ENCODE measurements at regions not wholly inside any gene's neighbourhood (a gene's known extent, or its start where the extent isn't known, plus 50 kb on each side); places are given as distances from the start of the nearest gene placed in this dataset.
A peak's percentile ranks its signal among the peaks of the same experiment; 100 is the strongest.
"Not testable (repeated sequence)": the region's sequence is repeated elsewhere in the genome, so short reads cannot be mapped to it uniquely, and the experiment has no call there.

GRCh38 chr12:46670636-46671035, 155.2 kb downstream of the SLC38A4 start:
- no peak for DNase-seq (ENCODE audit: low spot score)

GRCh38 chr12:46669720-46670119, 156.1 kb downstream of the SLC38A4 start:
- DNase-seq (ENCODE audit: low spot score), result no peak

- no peak for DNase-seq (ENCODE audit: low spot score)
These were observed 158.2 kb downstream of the SLC38A4 start for GRCh38 chr12:46667551-46667950.

- DNase-seq (ENCODE audit: low spot score), result peak; percentile 81
These were observed 161.0 kb downstream of the SLC38A4 start for GRCh38 chr12:46664761-46665287.

GRCh38 chr12:46663318-46663717, 162.5 kb downstream of the SLC38A4 start:
- DNase-seq (ENCODE audit: low spot score), result no peak

- peak; percentile 80 for DNase-seq (ENCODE audit: low spot score)
These were observed 164.5 kb downstream of the SLC38A4 start for GRCh38 chr12:46661110-46661845.

- DNase-seq (ENCODE audit: low spot score), result no peak
These were observed 165.1 kb downstream of the SLC38A4 start for GRCh38 chr12:46660719-46661109.

GRCh38 chr12:46660276-46660675, 165.5 kb downstream of the SLC38A4 start:
- no peak for DNase-seq (ENCODE audit: low spot score)

- no peak for DNase-seq (ENCODE audit: low spot score)
These were observed 166.0 kb downstream of the SLC38A4 start for GRCh38 chr12:46659824-46660223.

GRCh38 chr12:46659032-46659650, 166.7 kb downstream of the SLC38A4 start:
- DNase-seq (ENCODE audit: low spot score), result no peak

GRCh38 chr12:46657453-46658411, 168.1 kb downstream of the SLC38A4 start:
- DNase-seq (ENCODE audit: low spot score), result no peak

- not testable (repeated sequence) for DNase-seq (ENCODE audit: low spot score)
These were observed 169.8 kb downstream of the SLC38A4 start for GRCh38 chr12:46655984-46656383.

GRCh38 chr12:46653311-46653710, 172.5 kb downstream of the SLC38A4 start:
- DNase-seq (ENCODE audit: low spot score), result no peak

GRCh38 chr12:46652692-46653091, 173.1 kb downstream of the SLC38A4 start:
- DNase-seq (ENCODE audit: low spot score), result no peak

GRCh38 chr12:46650688-46651087, 175.1 kb downstream of the SLC38A4 start:
- DNase-seq (ENCODE audit: low spot score), result no peak

- DNase-seq (ENCODE audit: low spot score), result no peak
These were observed 176.4 kb downstream of the SLC38A4 start for GRCh38 chr12:46649433-46649832.

- DNase-seq (ENCODE audit: low spot score), result no peak
These were observed 178.8 kb downstream of the SLC38A4 start for GRCh38 chr12:46647034-46647433.

GRCh38 chr12:46641649-46642048, 184.1 kb downstream of the SLC38A4 start:
- not testable (repeated sequence) for DNase-seq (ENCODE audit: low spot score)

- DNase-seq (ENCODE audit: low spot score), result no peak
These were observed 190.0 kb downstream of the SLC38A4 start for GRCh38 chr12:46635818-46636217.

- no peak for DNase-seq (ENCODE audit: low spot score)
These were observed 196.2 kb downstream of the SLC38A4 start for GRCh38 chr12:46629331-46630229.

GRCh38 chr12:46628176-46628575, 197.6 kb downstream of the SLC38A4 start:
- no peak for DNase-seq (ENCODE audit: low spot score)
